Aorta (tissue), 5 donors: ENCODE measurements at regions not wholly inside any gene's neighbourhood (a gene's known extent, or its start where the extent isn't known, plus 50 kb on each side); places are given as distances from the start of the nearest gene placed in this dataset.
A peak's percentile ranks its signal among the peaks of the same experiment; 100 is the strongest.
"Not testable (repeated sequence)": the region's sequence is repeated elsewhere in the genome, so short reads cannot be mapped to it uniquely, and the experiment has no call there.

Source experiments
- ATAC-seq: fragments of 200-7000 bp; cut with Tn5 transposase; one replicate; pipeline ENCODE4 v1.9.1; 2022; ENCODE audit warnings: moderate library complexity; ENCODE audit not compliant: low FRiP score
- DNase-seq, 2 donors: peaks; one replicate each; pipeline ENCODE4 v3.0.0-alpha.2; 2020
- H3K27ac ChIP-seq, 2 donors: one replicate each; pipeline ENCODE4 v1.5.1; 2013; ENCODE audit warnings: low read length in 2 of 2, mild to moderate bottlenecking in 2 of 2, moderate library complexity in 2 of 2, control low read depth in 1 of 2, inconsistent platforms in 1 of 2, low read depth in 1 of 2
- H3K27me3 ChIP-seq, 2 donors: one replicate each; pipeline ENCODE4 v1.6.1; 2013; ENCODE audit warnings: control low read depth in 1 of 2, low read length in 1 of 2, mild to moderate bottlenecking in 1 of 2, moderate library complexity in 1 of 2; ENCODE audit not compliant: insufficient read depth in 2 of 2, control insufficient read depth in 1 of 2
- H3K36me3 ChIP-seq, 2 donors: one replicate each; pipeline ENCODE4 v1.6.1; 2013; ENCODE audit warnings: control low read depth in 1 of 2, low read length in 1 of 2, mild to moderate bottlenecking in 1 of 2; ENCODE audit not compliant: insufficient read depth in 2 of 2, control insufficient read depth in 1 of 2
- H3K4me1 ChIP-seq, 2 donors: one replicate each; pipeline ENCODE4 v1.6.1; 2013; ENCODE audit warnings: low read length in 2 of 2, control low read depth in 1 of 2, mild to moderate bottlenecking in 1 of 2, moderate library complexity in 1 of 2; ENCODE audit not compliant: insufficient read depth in 2 of 2, control insufficient read depth in 1 of 2
- H3K4me3 ChIP-seq, 2 donors: one replicate each; pipeline ENCODE4 v1.5.1; 2013; ENCODE audit warnings: low read length in 2 of 2, control low read depth in 1 of 2, mild to moderate bottlenecking in 1 of 2
- H3K9me3 ChIP-seq: one replicate; pipeline ENCODE4 v1.6.1; 2013; ENCODE audit warnings: mild to moderate bottlenecking, low read length; ENCODE audit not compliant: control insufficient read depth
- WGBS, 2 donors: extraction: QIAGEN DNeasy Blood & Tissue Kit; methylation state at CpG; one replicate each; pipeline ENCODE4 v1.1.7; 2013; 5-methylcytosine and 5-hydroxymethylcytosine counted together
- intact Hi-C, 2 donors: fragments of 100-400 bp; cut with DNase I; formaldehyde crosslinking; loops; one replicate each; pipeline versions ENCODE4 v1.14.2 to v1.15.0; 2022
- donor health status: healthy with polysubstance abuse.
- donor health status: Bipolar disorder and iron deficiency.
- donor health status: DM: no; HTN: no; CAD: no.
- donor health status: DM: no; HTN: no; CAD: no.
- donor health status: DM: yes; HTN: yes; CAD: no.

DNA sequence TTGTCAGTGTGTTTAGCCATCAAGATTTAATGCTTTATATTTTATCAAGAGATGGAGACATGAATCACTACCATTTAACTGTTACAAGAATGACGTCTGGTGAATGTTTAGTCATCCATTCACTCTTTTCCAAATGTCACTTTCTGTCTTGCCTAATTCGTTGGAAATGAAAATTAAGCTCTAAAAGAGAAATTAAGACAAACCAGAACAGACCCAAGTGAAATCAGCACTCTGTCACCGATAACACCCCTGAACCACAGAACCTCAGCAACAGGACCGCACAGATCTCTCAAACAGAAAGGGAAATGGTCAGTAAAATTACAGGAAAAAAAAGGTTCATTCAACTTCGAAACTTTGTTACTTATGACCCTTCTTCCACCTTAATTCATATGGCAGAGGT lies 320.9 kb downstream of the BCL2L11 start:
- H3K36me3 ChIP-seq, H3K4me3 ChIP-seq, H3K27ac ChIP-seq, ATAC-seq, H3K27me3 ChIP-seq, intact Hi-C loops, H3K4me1 ChIP-seq, DNase-seq, H3K9me3 ChIP-seq: not testable (repeated sequence)
- 90 to 96% methylated on average over 3 to 4 of the region's 5 CpGs for WGBS, 2 donors

DNA sequence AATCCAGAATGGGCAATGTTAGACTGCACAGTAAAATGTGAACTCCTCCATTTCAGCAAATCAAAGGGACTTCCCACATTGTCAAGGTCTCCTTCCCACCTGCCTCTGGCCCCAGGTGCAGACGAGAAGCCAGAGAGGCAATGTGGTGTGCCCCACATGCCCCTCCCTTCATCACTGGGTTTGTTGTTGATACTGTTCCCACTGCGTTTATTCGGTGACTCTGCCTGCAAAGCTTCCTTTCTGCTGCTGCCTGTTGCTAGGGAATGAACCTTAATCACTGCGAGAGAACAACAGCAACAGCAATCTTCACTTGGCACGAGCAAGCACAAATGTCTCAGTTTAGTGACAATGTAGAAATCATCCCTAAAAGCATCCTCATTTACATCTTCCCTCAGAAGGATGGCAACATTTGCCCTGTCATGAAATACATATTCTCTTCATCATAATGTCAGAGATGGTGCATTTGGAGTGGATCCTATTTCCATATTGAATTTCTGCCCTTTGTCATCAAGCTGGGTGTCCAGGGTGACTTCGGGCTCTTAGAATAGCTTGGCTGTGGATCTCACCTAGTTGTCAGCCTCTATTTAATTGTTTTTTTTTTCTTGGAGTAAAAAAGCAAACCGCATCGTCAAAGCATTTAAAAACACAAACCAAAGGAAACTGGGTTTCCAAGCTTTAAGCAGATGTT lies 322.2 kb downstream of the BCL2L11 start:
- H3K36me3 ChIP-seq, H3K9me3 ChIP-seq, H3K27me3 ChIP-seq, DNase-seq, ATAC-seq, H3K4me3 ChIP-seq, intact Hi-C loops, H3K27ac ChIP-seq, H3K4me1 ChIP-seq: not testable (repeated sequence)
- 70 to 74% methylated on average over 2 to 5 of the region's 8 CpGs for WGBS, 2 donors

DNA sequence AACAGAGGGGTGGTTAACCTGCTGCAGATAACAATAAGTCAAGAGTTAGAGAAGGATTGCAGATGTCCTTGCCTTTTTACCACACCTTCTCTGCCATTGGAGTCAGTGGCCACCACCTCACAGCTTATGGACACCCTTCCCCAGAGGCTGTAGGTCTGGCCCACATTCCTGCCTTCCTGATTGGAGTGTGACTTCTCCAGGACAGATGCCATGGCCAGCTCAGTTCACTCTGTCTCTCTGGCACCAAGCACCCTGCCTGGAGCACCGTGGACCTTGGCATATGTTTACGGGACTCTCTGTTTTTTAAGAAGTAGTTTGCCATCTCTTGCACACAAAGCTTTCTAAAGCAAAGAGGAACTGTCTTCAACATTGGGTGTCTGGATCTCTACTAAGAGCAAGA lies 323.8 kb downstream of the BCL2L11 start:
- no CpG with 5 or more reads among the region's 2 CpGs for whole genome bisulfite sequencing, 2 donors
- ATAC-seq, H3K9me3 ChIP-seq, H3K27ac ChIP-seq, DNase-seq, H3K4me1 ChIP-seq, intact Hi-C loops, H3K27me3 ChIP-seq, H3K36me3 ChIP-seq, H3K4me3 ChIP-seq: not testable (repeated sequence)

DNA sequence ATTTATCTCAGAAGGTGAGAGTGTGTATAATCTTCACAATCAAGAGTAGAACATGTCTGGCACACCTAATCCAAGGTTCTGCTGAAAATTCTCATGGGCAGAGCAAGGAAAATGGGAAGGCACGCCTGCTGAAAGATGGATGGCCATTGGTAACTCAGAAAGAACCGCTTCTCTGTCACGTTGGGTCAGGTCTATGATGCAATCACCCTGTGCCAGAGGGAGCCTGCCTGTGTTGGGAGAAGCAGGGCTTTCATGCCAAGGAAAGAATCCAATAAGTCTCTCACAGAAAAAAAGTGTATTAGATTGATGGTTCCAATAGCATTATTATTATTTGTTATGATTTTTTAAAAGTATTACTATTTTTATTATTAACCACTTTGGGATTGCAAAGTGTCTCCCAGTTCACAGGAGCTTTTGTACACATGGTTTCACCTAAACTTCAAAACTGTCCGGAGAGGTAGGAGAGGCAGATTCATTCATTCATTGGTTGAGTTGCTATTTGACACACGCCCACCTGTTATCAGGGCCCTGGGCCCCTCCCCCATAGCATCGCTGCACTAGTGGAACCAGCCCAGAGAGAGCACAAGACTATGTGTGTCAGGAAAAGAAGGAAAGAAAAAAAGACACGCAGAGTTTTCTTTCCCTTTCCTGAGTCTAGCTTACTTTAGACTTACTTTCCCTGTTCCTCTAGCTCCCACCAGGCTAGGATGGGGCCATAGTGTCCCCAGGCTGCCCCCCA lies 324.6 kb downstream of the BCL2L11 start:
- H3K27ac ChIP-seq, H3K36me3 ChIP-seq, H3K27me3 ChIP-seq, H3K4me3 ChIP-seq, H3K4me1 ChIP-seq, DNase-seq, ATAC-seq, H3K9me3 ChIP-seq, intact Hi-C loops: not testable (repeated sequence)
- WGBS, 2 donors = no CpG with 5 or more reads among the region's 7 CpGs

DNA sequence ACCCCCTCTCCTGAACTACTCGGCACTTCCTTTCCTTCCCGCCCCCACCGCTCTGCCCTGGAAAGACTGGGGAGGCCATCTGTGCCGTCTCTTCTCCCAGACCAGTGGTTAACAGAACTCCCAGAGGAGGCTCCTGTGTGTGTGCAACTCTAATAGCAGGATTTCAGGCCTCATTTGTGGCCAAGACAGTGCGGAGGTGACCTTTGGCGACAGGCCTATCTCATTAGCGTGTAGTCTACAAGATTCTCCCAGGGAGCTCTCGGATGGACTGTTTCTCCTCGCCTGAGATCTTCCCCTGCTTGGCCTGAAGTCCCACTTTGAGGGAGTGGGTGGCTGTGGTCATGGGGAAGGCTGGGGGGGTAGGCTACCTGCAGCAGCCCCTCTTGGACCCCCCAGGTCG lies 325.2 kb downstream of the BCL2L11 start:
- H3K4me1 ChIP-seq, ATAC-seq, H3K27ac ChIP-seq, intact Hi-C loops, DNase-seq, H3K9me3 ChIP-seq, H3K36me3 ChIP-seq, H3K27me3 ChIP-seq, H3K4me3 ChIP-seq: not testable (repeated sequence)
- WGBS, 2 donors = no CpG with 5 or more reads among the region's 10 CpGs

DNA sequence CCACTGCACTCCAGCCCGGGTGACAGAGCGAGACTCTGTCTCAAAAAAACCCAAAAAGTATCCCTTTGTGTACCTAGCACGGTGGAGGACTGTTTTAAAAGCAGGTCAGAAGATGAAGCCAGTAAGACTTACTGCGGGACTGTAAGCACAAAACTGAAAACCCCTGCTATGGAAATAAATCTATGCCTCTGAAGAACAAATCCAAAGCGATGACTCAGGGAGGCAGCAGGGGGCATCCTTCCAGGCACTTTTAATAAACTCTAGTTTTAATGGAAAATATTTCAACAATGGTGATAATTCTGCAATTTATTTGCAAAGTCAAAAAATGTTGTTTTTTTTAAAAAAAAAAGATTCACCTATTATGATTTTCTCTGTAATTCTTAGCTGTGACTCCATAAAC lies 326.8 kb downstream of the BCL2L11 start:
- H3K9me3 ChIP-seq, DNase-seq, intact Hi-C loops, H3K27ac ChIP-seq, ATAC-seq, H3K27me3 ChIP-seq, H3K4me3 ChIP-seq, H3K4me1 ChIP-seq, H3K36me3 ChIP-seq: not testable (repeated sequence)
- 80 to 85% methylated on average over 3 to 4 of the region's 5 CpGs for WGBS, 2 donors

DNA sequence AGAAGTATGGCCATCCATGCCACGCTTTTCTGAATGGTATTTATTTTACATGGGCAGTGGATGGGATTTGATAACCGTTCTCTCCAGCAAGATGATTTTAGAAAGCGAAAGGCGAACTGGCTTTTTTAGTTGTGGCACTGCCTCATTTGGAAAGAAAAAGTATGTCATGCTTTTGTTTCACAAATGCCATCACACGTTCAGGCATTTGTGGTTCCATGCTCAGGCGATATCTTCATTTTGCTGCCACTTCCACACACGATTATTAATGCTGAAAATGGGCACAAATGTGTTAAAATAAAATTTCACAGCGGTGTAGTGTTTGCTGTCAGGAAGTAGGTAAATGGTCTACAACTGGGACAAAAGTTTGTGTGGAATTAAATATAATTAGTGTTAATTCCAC lies 328.1 kb downstream of the BCL2L11 start:
- ATAC-seq = not testable (repeated sequence)

DNA sequence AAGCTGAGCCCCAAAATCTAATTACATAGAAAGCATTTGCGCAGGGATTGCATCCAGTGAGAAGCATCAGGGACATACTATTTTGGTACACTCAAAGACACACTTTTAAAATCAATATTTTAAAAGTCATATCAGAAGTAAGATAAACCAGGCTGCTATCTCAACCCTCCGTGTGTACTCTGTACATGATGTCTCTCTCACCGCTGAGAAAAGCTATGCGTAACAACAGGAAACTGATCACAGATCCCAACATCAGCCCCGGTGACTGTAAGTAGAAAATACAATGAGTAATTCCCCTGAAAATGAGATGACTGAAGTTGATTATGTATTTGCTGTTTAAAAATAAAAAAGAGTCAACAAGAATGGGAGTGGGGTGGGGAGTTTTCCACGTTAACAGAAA lies 329.8 kb downstream of the BCL2L11 start:
- H3K27me3 ChIP-seq, DNase-seq, H3K4me1 ChIP-seq, ATAC-seq, H3K36me3 ChIP-seq, H3K9me3 ChIP-seq, H3K4me3 ChIP-seq, intact Hi-C loops, H3K27ac ChIP-seq: not testable (repeated sequence)
- 88 to 100% methylated on average over 2 to 3 of the region's 6 CpGs for WGBS, 2 donors

More for the DNA sequence above, 328.1 kb downstream of the BCL2L11 start:
- H3K27ac ChIP-seq, H3K4me3 ChIP-seq, H3K36me3 ChIP-seq, H3K27me3 ChIP-seq, H3K9me3 ChIP-seq, H3K4me1 ChIP-seq, DNase-seq, intact Hi-C loops: not testable (repeated sequence)
- no CpG with 5 or more reads among the region's 8 CpGs for WGBS, 2 donors

DNA sequence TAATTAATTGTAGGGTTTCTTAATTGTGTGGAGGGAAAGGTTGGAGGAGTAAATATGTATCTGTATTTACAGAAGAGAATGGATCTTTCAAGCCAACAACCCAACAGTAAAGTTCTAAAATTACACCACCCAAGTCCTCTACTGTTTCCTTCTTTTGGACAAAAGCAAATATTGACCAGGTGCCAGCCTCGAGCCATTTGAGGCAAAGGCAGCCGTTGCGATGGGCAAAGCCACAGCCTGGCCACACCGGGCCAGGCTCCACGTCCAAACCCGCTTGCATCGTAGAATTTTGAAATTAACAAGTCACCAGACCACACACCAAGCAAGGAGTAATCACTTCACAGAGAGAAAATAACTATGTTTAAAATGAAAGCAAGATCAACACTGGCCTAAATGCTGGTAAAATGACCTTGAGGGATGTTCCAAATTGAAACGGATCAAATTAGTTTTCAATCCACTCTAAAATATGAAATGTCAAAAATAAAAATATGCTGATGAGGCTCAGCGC lies 331.0 kb downstream of the BCL2L11 start:
- ATAC-seq = peak; percentile 66

More for the DNA sequence above, 331.0 kb downstream of the BCL2L11 start:
- H3K36me3 ChIP-seq, DNase-seq, H3K27me3 ChIP-seq, H3K9me3 ChIP-seq, intact Hi-C loops, H3K4me1 ChIP-seq, H3K4me3 ChIP-seq, H3K27ac ChIP-seq: not testable (repeated sequence)
- WGBS, 2 donors = 0 to 2% methylated on average over 3 to 5 of the region's 9 CpGs
